ENCODE measurements at regions not wholly inside any gene's neighbourhood (a gene's known extent, or its start where the extent isn't known, plus 50 kb on each side); places are given as distances from the start of the nearest gene placed in this dataset.

DNA sequence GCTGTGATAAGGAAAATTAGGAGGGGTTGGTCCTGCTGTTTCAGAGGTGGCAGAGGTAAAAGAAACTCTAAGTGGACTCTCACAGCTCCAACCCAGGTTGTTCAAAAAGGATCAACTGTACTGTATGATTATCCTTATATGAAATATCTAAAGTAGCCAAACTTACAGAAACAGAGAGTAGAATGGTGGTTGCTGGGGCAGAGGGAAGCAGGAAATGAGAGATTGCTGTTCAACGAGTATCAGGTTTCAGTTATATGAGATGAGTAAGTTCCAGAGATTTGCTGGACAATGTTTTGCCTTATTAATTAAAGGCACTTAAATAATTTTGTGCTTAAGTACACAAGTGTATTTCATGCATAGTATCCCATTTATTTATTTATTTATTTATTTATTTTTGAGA lies 972.0 kb upstream of the LRRTM1 start:
- H3K4me1 ChIP-seq (ENCODE audit: insufficient read depth, low read length, severe bottlenecking) = no peaks in the 10 kb centered on the region
- no peaks in the 10 kb centered on the region for H3F3A ChIP-seq (ENCODE audit: insufficient read depth, low read length)

GRCh38 chr2:81266106-81266505 lies 961.6 kb upstream of the LRRTM1 start:
- Histone ChIP-seq H3K4me2 (ENCODE audit: low read length) (no peak overlapping the region), H3K9ac (ENCODE audit: low read length) (no peak overlapping the region), H3K27me3 (ENCODE audit: insufficient read depth, low read length) (no peaks in the 10 kb centered on the region), H4K20me1 (ENCODE audit: insufficient read depth, low read length) (no peaks in the 10 kb centered on the region), H3K4me1 (ENCODE audit: insufficient read depth, low read length, severe bottlenecking) (no peaks in the 10 kb centered on the region), H3F3A (ENCODE audit: insufficient read depth, low read length) (no peaks in the 10 kb centered on the region), H3K4me3 (ENCODE audit: low read depth, low read length, poor library complexity, severe bottlenecking) (no peak overlapping the region), H3K79me2 (ENCODE audit: insufficient read depth, low read length) (no peaks in the 10 kb centered on the region), H3K9me3 (ENCODE audit: low read length) (no peaks in the 10 kb centered on the region), H3K9me2 (ENCODE audit: low read depth, low read length) (no peaks in the 10 kb centered on the region), H2AFZ (ENCODE audit: low read length) (no peak overlapping the region), H3K36me3 (ENCODE audit: insufficient read depth, low read length) (no peaks in the 10 kb centered on the region), H3K27ac (ENCODE audit: low read depth, low read length, poor library complexity, severe bottlenecking) (no peak overlapping the region)
- TF ChIP-seq CTCF (IDR thresholded peaks at IDR 0.05; ENCODE audit: low read length) = peak; percentile 76
- TF ChIP-seq EZH2 (IDR thresholded peaks at IDR 0.05; ENCODE audit: borderline replicate concordance, low read length) = no peak

More for the DNA sequence above, 972.0 kb upstream of the LRRTM1 start:
- H3K9ac ChIP-seq (ENCODE audit: low read length) = no peak overlapping the region
- no peaks in the 10 kb centered on the region for H3K36me3 ChIP-seq (ENCODE audit: insufficient read depth, low read length)
- H3K9me2 ChIP-seq (ENCODE audit: low read depth, low read length) = no peaks in the 10 kb centered on the region
- H3K4me2 ChIP-seq (ENCODE audit: low read length) = no peak overlapping the region
- H2AFZ ChIP-seq (ENCODE audit: low read length) = no peak overlapping the region
- no peaks in the 10 kb centered on the region for H3K27me3 ChIP-seq (ENCODE audit: insufficient read depth, low read length)
- TF ChIP-seq EZH2 (IDR thresholded peaks at IDR 0.05; ENCODE audit: borderline replicate concordance, low read length) (no peak), CTCF (IDR thresholded peaks at IDR 0.05; ENCODE audit: low read length) (no peak)
- no peak overlapping the region for H3K4me3 ChIP-seq (ENCODE audit: low read depth, low read length, poor library complexity, severe bottlenecking)
- no peaks in the 10 kb centered on the region for H3K79me2 ChIP-seq (ENCODE audit: insufficient read depth, low read length)
- H4K20me1 ChIP-seq (ENCODE audit: insufficient read depth, low read length) = no peaks in the 10 kb centered on the region
- H3K9me3 ChIP-seq (ENCODE audit: low read length) = no peaks in the 10 kb centered on the region
- no peak overlapping the region for H3K27ac ChIP-seq (ENCODE audit: low read depth, low read length, poor library complexity, severe bottlenecking)

- TF ChIP-seq CTCF (IDR thresholded peaks at IDR 0.05; ENCODE audit: low read length) (no peak), EZH2 (IDR thresholded peaks at IDR 0.05; ENCODE audit: borderline replicate concordance, low read length) (no peak)
- Histone ChIP-seq H3K36me3 (ENCODE audit: insufficient read depth, low read length) (no peaks in the 10 kb centered on the region), H3K27me3 (ENCODE audit: insufficient read depth, low read length) (no peaks in the 10 kb centered on the region), H2AFZ (ENCODE audit: low read length) (no peak overlapping the region; the same call in 1 of the 2 replicates), H3K79me2 (ENCODE audit: insufficient read depth, low read length) (no peaks in the 10 kb centered on the region), H3K4me3 (ENCODE audit: low read depth, low read length, poor library complexity, severe bottlenecking) (no peak overlapping the region), H3K4me1 (ENCODE audit: insufficient read depth, low read length, severe bottlenecking) (no peaks in the 10 kb centered on the region), H3K4me2 (ENCODE audit: low read length) (no peak overlapping the region), H3F3A (ENCODE audit: insufficient read depth, low read length) (no peaks in the 10 kb centered on the region), H3K27ac (ENCODE audit: low read depth, low read length, poor library complexity, severe bottlenecking) (no peak overlapping the region), H3K9me3 (ENCODE audit: low read length) (no peaks in the 10 kb centered on the region), H3K9ac (ENCODE audit: low read length) (no peak overlapping the region), H3K9me2 (ENCODE audit: low read depth, low read length) (no peaks in the 10 kb centered on the region), H4K20me1 (ENCODE audit: insufficient read depth, low read length) (no peaks in the 10 kb centered on the region)
These were observed 959.4 kb upstream of the LRRTM1 start for GRCh38 chr2:81263989-81264388.
